OCI-LY1 (cell line): ENCODE measurements at regions not wholly inside any gene's neighbourhood (a gene's known extent, or its start where the extent isn't known, plus 50 kb on each side); places are given as distances from the start of the nearest gene placed in this dataset.

Experiments
- H2AFZ ChIP-seq: fragments of 200-600 bp; sonication (generic), shearing (Covaris generic); 2 replicates; pipeline ENCODE4 v1.6.0; 2014; ENCODE audit warnings: antibody characterized with exemption, mild to moderate bottlenecking, low read length
- H3F3A ChIP-seq: fragments of 200-600 bp; sonication (generic), shearing (Covaris generic); 2 replicates; pipeline ENCODE4 v1.6.0; 2014; ENCODE audit warnings: mild to moderate bottlenecking, antibody characterized with exemption, low read length, moderate library complexity; ENCODE audit not compliant: insufficient read depth
- H3K27ac ChIP-seq: fragments of 200-600 bp; sonication (generic); 2 replicates; pipeline ENCODE4 v1.5.1; 2014; ENCODE audit warnings: low read length, mixed run types, mild to moderate bottlenecking, low read depth; ENCODE audit not compliant: poor library complexity, severe bottlenecking
- H3K27me3 ChIP-seq: fragments of 200-600 bp; sonication (generic); 2 replicates; pipeline ENCODE4 v1.6.0; 2014; ENCODE audit warnings: antibody characterized with exemption, mild to moderate bottlenecking, low read length, moderate library complexity; ENCODE audit not compliant: insufficient read depth
- H3K36me3 ChIP-seq: fragments of 200-600 bp; sonication (generic); 2 replicates; pipeline ENCODE4 v1.6.1; 2014; ENCODE audit warnings: mild to moderate bottlenecking, antibody characterized with exemption, low read length, moderate library complexity, mixed read lengths; ENCODE audit not compliant: insufficient read depth
- H3K4me1 ChIP-seq: fragments of 200-600 bp; sonication (generic); 2 replicates; pipeline ENCODE4 v1.5.1; 2014; ENCODE audit warnings: mild to moderate bottlenecking, low read length, moderate library complexity; ENCODE audit not compliant: insufficient read depth, severe bottlenecking
- H3K4me2 ChIP-seq: fragments of 200-600 bp; sonication (generic), shearing (Covaris generic); 2 replicates; pipeline ENCODE4 v1.6.1; 2014; ENCODE audit warnings: low read length
- H3K4me3 ChIP-seq: fragments of 200-600 bp; sonication (generic); 2 replicates; pipeline ENCODE4 v1.5.1; 2014; ENCODE audit warnings: low read length, low read depth, mild to moderate bottlenecking, mixed read lengths; ENCODE audit not compliant: poor library complexity, severe bottlenecking
- H3K79me2 ChIP-seq: fragments of 200-600 bp; shearing (Covaris generic); 2 replicates; pipeline ENCODE4 v1.6.1; 2016; ENCODE audit warnings: mixed run types, low read length, mixed read lengths; ENCODE audit not compliant: insufficient read depth
- H3K9ac ChIP-seq: fragments of 200-600 bp; sonication (generic), shearing (Covaris generic); 2 replicates; pipeline ENCODE4 v1.6.1; 2014; ENCODE audit warnings: mild to moderate bottlenecking, low read length, mixed read lengths
- H3K9me2 ChIP-seq: fragments of 200-600 bp; sonication (generic), shearing (Covaris generic); 2 replicates; pipeline ENCODE4 v1.6.1; 2014; ENCODE audit warnings: low read depth, mild to moderate bottlenecking, low read length, mixed read lengths
- H3K9me3 ChIP-seq: fragments of 200-600 bp; shearing (Covaris generic); 2 replicates; pipeline ENCODE4 v1.6.1; 2014; ENCODE audit warnings: low read length, mixed read lengths
- H4K20me1 ChIP-seq: fragments of 200-600 bp; sonication (generic), shearing (Covaris generic); 2 replicates; pipeline ENCODE4 v1.6.0; 2016; ENCODE audit warnings: mild to moderate bottlenecking, low read length; ENCODE audit not compliant: insufficient read depth
- EZH2 ChIP-seq: fragments of 200-600 bp; sonication (generic), shearing (Covaris generic); IDR thresholded peaks from 2 replicates; pipeline ENCODE4 v1.8.0; 2017; ENCODE audit warnings: borderline replicate concordance, mixed run types, mild to moderate bottlenecking, antibody characterized with exemption, low read length, moderate library complexity, mixed read lengths
- TF ChIP-seq, protein P1 (sequence below): fragments of 200-600 bp; sonication (generic), shearing (Covaris generic); IDR thresholded peaks from 2 replicates; pipeline ENCODE4 v1.5.1; 2017; ENCODE audit warnings: mild to moderate bottlenecking, antibody characterized with exemption, low read length, moderate library complexity, mixed read lengths

DNA sequence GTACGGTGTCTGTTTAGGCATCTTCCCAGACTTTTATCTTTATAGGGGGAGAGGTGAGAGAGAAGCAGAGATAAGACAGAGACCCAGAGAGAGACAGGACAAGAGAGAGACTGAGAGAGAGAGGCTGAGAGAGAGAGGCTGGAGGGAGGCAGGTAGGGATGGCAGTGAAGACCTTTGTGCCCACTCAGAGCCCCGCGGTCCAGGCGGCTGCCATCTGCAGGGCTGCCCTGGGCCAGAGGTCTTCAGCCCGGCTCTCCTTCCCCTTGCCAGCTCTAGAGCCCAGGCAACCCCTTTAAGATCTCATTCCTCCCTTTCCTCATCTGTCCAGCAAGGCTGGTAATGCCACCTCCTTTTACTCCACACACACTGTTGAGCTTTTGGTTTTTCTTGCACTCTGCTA, 610.0 kb downstream of the GALR1 start:
- no peaks in the 10 kb centered on the region for H4K20me1 ChIP-seq
- no peak overlapping the region for H2AFZ ChIP-seq
- no peaks in the 10 kb centered on the region for H3F3A ChIP-seq
- H3K9me3 ChIP-seq = no peaks in the 10 kb centered on the region
- no peaks in the 10 kb centered on the region for H3K79me2 ChIP-seq
- TF ChIP-seq, protein P1, sequence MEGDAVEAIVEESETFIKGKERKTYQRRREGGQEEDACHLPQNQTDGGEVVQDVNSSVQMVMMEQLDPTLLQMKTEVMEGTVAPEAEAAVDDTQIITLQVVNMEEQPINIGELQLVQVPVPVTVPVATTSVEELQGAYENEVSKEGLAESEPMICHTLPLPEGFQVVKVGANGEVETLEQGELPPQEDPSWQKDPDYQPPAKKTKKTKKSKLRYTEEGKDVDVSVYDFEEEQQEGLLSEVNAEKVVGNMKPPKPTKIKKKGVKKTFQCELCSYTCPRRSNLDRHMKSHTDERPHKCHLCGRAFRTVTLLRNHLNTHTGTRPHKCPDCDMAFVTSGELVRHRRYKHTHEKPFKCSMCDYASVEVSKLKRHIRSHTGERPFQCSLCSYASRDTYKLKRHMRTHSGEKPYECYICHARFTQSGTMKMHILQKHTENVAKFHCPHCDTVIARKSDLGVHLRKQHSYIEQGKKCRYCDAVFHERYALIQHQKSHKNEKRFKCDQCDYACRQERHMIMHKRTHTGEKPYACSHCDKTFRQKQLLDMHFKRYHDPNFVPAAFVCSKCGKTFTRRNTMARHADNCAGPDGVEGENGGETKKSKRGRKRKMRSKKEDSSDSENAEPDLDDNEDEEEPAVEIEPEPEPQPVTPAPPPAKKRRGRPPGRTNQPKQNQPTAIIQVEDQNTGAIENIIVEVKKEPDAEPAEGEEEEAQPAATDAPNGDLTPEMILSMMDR = no peak
- TF ChIP-seq EZH2 = no peak
- H3K4me2 ChIP-seq = no peak overlapping the region
- H3K4me3 ChIP-seq = no peak overlapping the region
- no peaks in the 10 kb centered on the region for H3K4me1 ChIP-seq
- H3K9me2 ChIP-seq = no peaks in the 10 kb centered on the region
- H3K36me3 ChIP-seq = no peaks in the 10 kb centered on the region
- H3K27me3 ChIP-seq = no peaks in the 10 kb centered on the region
- no peak overlapping the region for H3K9ac ChIP-seq
- H3K27ac ChIP-seq = no peak overlapping the region

DNA sequence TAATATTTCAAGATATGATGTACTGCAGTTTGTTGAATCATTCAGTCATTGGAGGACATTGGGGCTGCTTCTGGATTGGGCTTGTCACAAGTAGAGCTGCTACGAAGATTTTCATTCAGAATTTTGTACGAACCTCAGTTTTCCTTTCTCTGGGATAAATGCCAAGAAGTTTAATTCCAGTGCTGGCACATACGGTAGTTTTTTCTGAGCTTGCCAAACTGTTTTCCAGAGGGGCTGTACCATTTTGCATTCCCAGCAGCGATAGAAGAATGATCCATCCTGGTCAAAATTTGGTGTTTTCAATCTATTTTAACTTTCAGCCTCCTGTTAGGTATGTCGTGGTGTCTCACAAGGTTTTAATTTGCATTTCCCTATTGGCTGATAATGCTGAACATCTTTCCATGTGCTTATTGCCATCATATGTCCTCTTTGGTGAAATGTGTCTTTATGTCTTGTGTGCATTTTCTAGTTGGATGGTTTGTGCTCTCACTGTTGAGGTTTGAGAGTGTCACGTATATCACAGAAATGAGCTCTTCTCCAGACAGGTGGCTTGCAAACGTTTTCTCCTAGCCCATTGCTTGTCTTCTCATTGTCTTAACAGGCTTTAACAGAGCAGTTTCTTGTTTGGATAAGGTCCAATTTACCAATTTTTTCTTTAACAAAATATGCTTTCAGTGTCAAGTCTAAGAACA, 612.6 kb downstream of the GALR1 start:
- no peak overlapping the region for H3K4me2 ChIP-seq
- no peaks in the 10 kb centered on the region for H3K9me3 ChIP-seq
- no peak overlapping the region for H3K27ac ChIP-seq
- no peaks in the 10 kb centered on the region for H3K27me3 ChIP-seq
- no peak overlapping the region for H3K9ac ChIP-seq
- H3K4me3 ChIP-seq = no peak overlapping the region
- no peaks in the 10 kb centered on the region for H3K36me3 ChIP-seq
- TF ChIP-seq, protein P1 = no peak
- no peak for TF ChIP-seq EZH2
- H3K4me1 ChIP-seq = no peaks in the 10 kb centered on the region
- no peak overlapping the region for H2AFZ ChIP-seq
- H4K20me1 ChIP-seq = no peaks in the 10 kb centered on the region
- H3K79me2 ChIP-seq = no peaks in the 10 kb centered on the region
- no peaks in the 10 kb centered on the region for H3K9me2 ChIP-seq
- H3F3A ChIP-seq = no peaks in the 10 kb centered on the region

DNA sequence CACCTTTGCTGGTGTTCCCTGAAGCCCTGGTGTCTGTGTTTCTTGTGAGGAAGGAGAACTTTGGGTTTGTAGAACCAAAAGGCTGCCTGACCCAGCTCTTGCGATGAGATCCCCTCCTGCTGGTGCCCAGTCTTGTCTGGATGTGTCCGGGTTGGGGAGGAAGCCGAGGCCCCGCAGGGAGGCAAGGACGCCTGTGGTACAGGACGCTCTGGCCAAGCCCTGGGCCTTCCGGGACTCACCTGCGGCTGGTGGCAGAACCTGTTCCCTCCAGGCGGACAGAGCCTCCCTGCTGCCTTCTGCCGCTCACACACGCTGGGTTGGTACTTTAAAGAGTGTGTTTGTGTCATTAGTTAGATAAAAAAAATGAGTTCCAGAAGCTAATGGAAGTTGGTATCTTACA, 616.2 kb downstream of the GALR1 start:
- Histone ChIP-seq H3F3A (no peaks in the 10 kb centered on the region), H3K4me2 (no peak overlapping the region), H3K9ac (no peak overlapping the region), H3K27ac (no peak overlapping the region), H3K36me3 (no peaks in the 10 kb centered on the region), H3K79me2 (no peaks in the 10 kb centered on the region), H2AFZ (no peak overlapping the region), H3K9me3 (no peaks in the 10 kb centered on the region), H4K20me1 (no peaks in the 10 kb centered on the region), H3K4me3 (no peak overlapping the region), H3K4me1 (no peaks in the 10 kb centered on the region), H3K27me3 (no peaks in the 10 kb centered on the region), H3K9me2 (no peaks in the 10 kb centered on the region)
- TF ChIP-seq, protein P1 = no peak
- no peak for TF ChIP-seq EZH2
